AG08396 (cell line): ENCODE measurements at regions not wholly inside any gene's neighbourhood (a gene's known extent, or its start where the extent isn't known, plus 50 kb on each side); places are given as distances from the start of the nearest gene placed in this dataset.

ENCODE experiments used
- DNase-seq: peaks from one replicate; pipeline ENCODE4 v3.0.0; 2012; ENCODE audit warnings: low spot score, mixed read lengths

DNA sequence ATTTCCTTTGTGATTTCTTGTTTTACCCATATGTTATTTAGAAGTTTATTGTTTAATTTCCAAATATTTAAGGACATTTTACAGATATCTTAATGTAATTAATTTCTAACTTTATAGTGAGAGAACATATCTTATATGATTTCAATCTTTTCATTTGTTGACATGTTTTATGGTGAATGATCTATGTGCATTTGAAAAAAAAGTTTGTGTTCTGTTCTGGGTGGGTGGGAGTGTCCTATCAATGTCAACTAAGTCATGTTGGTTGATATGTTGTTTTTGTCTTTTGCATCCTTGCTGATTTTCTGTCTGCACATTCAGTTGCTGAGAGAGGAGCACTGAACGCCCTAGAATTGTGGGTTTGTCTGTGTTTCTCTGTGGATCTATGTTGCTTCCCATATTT, 50.3 kb upstream of the CBFA2T3 start:
- DNase-seq: no peak

DNA sequence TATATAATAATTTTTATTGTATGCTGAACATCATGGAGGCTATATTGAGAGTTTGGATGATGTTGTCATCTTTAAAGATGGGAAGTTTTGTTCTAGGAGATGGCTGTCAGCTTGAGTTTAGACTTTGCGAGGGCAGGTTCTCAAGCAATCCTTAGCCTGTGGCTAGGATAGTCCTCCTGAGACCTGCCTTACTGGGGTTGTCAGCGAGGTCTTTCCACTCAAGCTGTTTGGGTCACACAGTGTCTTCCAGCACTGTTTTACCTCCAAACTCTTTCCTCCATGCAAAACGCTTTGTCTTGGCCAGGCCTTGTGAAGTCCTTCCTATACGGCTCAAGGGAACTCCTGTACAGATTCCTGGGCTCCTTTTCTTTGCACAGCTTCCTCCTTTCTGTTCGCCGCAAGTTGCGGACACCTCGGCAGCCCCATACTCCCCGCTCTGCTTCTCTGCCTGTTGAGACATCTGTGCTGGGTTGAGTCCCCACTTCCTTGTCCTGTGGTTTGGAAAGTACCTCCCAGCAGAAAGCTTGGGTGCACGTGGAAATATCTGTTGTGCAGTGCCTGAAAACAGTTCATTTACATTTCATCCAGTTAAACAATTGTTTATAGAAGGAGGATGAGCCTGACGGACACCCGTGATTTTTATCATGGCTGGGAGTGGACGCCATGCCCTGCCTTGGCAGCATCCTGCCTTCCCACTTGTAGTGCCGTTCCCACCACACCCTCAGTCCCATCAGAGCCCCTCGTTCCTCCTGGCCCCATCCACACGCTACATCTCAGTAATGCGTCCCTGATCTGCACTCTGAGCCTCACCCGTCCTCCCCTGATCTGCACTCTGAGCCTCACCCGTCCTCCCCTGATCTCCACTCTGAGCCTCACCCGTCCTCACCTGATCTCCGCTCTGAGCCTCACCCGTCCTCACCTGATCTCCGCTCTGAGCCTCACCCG, 55.0 kb upstream of the CBFA2T3 start:
- DNase-seq: no peak

- DNase-seq: no peak
These were observed 56.3 kb upstream of the CBFA2T3 start for GRCh38 chr16:89033304-89033703.

- no peak for DNase-seq
These were observed 57.0 kb upstream of the CBFA2T3 start for GRCh38 chr16:89033796-89034572.

DNA sequence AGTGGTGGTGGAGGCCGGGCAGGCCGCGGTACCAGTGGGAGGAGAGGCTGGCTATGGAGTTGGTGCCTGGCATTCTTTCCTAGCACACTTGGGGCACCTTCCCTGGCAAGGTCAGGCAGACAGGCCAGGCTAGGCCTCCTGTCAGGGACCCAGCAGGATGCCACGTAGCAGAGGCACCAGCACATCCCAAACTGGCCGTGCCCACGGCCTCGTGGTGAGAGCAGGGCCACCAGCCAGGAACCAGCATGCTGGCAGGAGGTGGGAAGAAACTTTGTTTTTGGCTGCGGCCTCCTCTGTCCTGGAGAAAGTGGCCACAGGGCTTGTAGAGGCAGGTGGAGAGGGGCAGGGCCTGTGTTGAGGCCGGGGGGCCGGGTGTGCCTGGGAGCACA, 57.6 kb upstream of the CBFA2T3 start:
- DNase-seq: no peak

GRCh38 chr16:89034971-89035668, 58.1 kb upstream of the CBFA2T3 start:
- no peak for DNase-seq

GRCh38 chr16:89035669-89036570, 57.7 kb upstream of the ACSF3 start:
- no peak for DNase-seq

DNA sequence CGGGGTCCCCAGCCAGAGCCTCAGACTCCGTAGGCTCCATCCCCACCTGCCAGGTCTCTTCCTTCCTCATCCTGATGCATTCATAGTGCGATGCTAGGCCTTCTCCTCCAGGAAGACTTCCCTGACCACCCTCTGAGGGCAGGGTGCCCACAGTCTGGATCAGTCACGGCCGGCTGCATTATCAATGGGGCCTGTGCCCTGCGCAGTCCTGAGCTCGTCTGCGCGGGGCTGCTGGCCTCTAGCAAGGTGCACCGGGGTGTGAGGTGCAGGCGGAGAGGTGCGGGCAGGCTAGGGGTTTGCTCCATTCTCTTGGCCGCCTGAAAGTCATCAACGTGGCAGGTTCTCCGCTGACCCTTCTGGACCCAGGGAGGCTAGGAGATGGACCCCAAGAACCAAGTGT, 56.9 kb upstream of the ACSF3 start:
- no peak for DNase-seq

GRCh38 chr16:89037261-89038152, 56.1 kb upstream of the ACSF3 start:
- DNase-seq: peak; percentile 75

DNA sequence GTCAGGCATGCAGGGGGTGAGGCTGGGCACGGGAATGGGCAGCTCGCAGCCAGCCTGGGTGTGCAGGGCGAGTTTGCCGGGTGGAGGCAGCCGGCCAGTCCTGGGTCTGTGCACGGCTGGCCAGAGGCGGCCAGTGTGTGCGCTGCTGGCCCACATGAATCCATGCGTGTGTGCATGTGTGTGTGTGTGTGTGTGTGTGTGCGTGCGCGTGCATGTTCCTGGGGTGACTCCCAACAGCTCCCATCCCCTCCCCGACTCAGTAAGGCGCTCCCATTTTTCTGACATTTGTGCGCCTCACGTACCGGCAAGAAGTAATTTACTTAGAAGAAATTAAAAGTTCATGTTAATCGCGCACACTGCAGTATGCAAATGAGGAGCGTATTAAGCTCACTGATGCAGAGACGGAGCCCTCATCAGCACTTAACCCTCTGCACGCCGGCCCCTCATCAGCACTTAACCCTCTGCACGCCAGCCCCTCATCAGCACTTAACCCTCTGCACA, 55.4 kb upstream of the ACSF3 start:
- no peak for DNase-seq

DNA sequence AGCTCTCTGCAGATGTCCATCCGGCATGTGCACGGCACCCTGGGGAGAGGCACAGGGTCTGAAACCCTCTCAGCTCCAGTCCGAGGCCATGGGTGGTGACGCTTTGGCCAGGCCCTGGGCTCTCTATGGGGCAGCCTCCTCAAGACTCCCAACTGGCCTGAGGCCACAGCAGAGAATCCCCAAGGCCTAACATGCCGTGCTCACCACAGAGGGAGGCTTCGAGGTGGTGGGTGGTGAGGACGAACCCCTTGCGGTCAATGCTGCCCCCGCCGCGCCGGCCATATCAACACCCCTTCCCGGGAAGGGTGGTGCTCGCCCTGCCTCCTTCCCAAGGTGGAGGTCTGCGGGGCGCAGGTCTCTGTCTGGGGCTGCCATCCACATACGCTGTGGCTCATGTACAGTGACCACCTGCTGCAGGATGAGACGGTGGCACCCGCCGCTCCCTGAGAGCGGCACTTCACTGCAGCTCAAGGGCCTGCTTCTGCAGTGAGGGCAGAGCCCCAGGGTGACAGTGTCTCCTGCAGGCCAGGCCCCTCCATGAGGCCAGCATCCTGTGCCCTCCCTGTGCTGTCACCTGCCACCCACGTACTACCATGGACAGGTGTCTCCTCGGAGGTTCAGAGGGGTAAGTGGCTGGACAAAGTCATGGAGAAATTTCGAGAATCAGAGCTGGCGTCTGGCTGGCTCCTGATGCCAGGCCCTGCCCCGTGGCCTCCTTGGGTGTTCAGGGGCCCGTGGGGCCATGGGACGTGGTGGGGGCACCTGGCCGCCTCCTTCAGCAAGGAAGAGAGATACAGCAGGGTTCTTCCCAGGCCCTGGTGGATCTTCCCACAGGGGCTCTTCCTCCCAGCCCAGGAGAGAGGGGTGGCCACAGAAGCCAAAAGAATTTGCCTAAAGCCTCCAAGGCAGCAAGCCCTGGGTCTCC, 54.6 kb upstream of the ACSF3 start:
- DNase-seq: no peak

GRCh38 chr16:89039756-89040155, 53.9 kb upstream of the ACSF3 start:
- no peak for DNase-seq

GRCh38 chr16:89040391-89040790, 53.3 kb upstream of the ACSF3 start:
- no peak for DNase-seq

DNA sequence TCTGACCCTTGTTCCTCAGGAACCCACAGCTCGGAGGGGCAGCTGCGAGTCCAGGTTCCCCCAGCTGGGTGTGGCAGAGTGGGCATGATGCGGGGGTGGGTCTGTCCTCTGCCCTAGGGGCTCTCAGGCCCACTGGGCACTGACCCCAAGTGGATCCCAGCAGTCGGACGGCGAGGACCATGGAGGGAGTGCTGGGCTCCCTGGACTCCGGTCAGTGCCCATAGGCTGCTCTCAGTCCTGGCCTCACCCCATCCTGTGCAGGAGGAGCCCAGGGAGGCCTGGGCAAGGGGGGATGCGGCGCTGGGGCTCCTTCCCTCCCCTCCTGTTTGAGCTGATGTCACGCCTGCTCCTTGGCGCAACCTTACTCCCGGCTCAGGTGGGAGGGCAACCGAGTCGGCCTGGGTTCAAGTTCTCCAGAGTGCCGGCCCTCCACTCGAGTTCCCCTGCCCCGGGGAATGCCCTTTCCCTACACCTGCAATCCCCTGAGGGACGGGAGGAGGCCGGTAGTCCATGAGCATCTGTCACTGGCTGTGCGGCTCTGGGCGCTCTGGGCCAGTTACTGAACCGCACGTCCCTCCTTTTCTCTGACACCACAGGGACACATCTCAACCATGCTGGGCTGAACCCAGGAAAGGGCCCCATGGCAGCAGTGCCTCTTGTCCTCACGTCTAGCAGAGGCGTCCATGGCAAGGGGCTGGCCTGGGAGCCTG, 52.6 kb upstream of the ACSF3 start:
- no peak for DNase-seq

- DNase-seq: no peak
These were observed 51.8 kb upstream of the ACSF3 start for GRCh38 chr16:89041571-89042481.

DNA sequence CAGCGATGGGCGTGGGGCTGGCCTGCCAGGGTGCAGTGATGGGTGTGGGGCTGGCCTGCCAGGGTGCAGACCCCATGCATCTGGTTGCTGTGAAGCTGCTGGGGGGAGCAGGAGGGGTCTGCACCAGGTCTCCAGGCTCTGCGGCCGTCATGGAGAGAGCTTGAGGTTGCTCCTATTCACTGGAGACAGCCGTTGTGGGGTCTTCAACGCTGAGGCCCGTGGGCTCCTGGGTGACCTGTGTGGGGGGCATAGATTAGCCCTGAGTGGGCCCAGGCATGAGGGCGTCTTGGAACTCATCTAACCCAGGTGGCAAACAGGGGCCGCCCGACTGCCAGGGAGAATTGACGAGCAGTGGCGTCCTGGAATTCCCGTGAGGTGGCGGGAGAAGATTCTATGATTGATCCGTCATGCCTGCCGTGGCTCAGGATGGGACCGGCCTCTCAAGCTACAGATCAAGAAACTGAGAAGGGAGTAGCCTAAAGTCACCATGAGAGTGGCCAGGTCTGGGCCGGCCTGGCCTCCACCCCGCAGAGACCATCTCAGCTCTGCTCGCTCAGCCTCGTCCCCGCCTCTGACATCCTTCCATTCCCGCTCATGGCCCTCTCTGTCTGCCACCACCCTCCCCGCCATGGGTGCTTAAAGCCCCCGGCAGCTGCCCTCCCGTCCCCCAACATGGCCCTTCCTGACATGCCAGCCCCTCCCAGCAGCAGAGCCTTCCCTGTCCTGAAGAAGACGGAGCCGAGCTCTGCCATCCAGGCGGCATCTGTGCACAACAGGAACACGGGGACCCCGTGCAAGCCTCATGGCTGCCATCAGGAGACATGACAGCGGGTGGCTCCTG, 50.7 kb upstream of the ACSF3 start:
- DNase-seq: no peak
